ENCODE measurements at regions not wholly inside any gene's neighbourhood (a gene's known extent, or its start where the extent isn't known, plus 50 kb on each side); places are given as distances from the start of the nearest gene placed in this dataset.

DNA sequence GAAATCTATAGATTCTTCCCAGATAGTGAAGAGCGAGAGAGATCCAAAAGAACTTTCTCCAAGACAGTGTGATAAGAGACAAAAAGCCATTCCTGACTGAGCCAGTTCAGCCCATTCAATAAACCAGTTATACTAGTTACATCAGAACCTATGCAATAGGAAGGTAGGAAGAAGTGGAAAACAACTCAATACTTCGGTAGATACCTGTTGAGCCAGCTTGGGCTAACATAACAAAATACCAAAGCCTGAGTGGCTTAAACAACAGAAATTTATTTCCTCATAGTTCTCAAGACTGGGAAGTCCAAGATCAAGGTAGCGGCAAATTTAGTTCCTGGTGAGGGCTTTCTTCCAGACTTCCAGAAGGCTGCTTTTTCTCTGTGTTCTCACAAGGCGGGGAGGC lies 214.5 kb upstream of the GRAMD2B start:
- Mint-ChIP-seq H3K36me3 (ENCODE audit: low read depth) (no peaks in the 10 kb centered on the region), H3K27me3 (no peaks in the 10 kb centered on the region), H3K27ac (no peak overlapping the region), H3K4me1 (ENCODE audit: low read depth) (no peaks in the 10 kb centered on the region), H3K9me3 (peaks cover 13% of the 10 kb centered on the region), H3K4me3 (no peak overlapping the region)
- ChIA-PET POLR2A (no interaction called here), CTCF (no interaction called here)
- no peaks in the 10 kb centered on the region for H3K27me3 ChIP-seq (ENCODE audit: control insufficient read depth in 1 of 2, insufficient read depth in 2 of 2, low read length in 2 of 2)
- H3K4me3 ChIP-seq (ENCODE audit: low read length), result no peak overlapping the region
- TF ChIP-seq CTCF (IDR thresholded peaks at IDR 0.05), result no peak
- no peak for ATAC-seq (ENCODE audit: poor library complexity)
- no peak overlapping the region for H3K27ac ChIP-seq (ENCODE audit: low read depth in 1 of 2, low read length in 2 of 2)
- H3K36me3 ChIP-seq (ENCODE audit: insufficient read depth, low read length), result no peaks in the 10 kb centered on the region
- H3K4me1 ChIP-seq (ENCODE audit: insufficient read depth, low read length), result no peaks in the 10 kb centered on the region
- no peak for DNase-seq
- H3K9me3 ChIP-seq (ENCODE audit: control insufficient read depth in 1 of 2, insufficient read depth in 1 of 2, low read length in 2 of 2), result peaks cover 0 to 3% of the 10 kb centered on the region in 2 experiments
- intact Hi-C loops (cut with DNase I, micrococcal nuclease), result no loop called here

DNA sequence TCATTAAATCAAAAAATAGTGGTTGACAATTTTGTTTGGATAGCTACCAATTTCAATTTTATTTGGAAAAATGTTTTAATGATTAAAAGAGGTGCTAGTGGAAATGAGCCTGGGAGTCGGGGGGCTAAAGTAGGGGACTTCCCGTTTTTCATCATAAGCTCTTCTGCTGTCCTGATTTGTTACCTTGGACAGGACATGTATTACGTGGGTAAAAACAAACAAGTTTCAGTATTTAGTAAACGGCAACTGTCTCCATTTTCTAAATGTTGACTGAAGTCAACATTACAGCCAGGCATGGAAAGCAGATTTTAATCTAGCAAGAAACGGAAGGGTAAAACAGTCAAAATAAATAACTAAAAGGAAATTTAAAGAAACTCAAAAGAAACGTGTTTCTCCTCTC lies 212.3 kb upstream of the GRAMD2B start:
- Histone ChIP-seq H3K4me1 (ENCODE audit: insufficient read depth, low read length) (no peaks in the 10 kb centered on the region), H3K9me3 (ENCODE audit: control insufficient read depth in 1 of 2, insufficient read depth in 1 of 2, low read length in 2 of 2) (peaks cover 0 to 3% of the 10 kb centered on the region in 2 experiments), H3K36me3 (ENCODE audit: insufficient read depth, low read length) (no peaks in the 10 kb centered on the region), H3K27me3 (ENCODE audit: control insufficient read depth in 1 of 2, insufficient read depth in 2 of 2, low read length in 2 of 2) (no peaks in the 10 kb centered on the region), H3K4me3 (ENCODE audit: low read length) (no peak overlapping the region), H3K27ac (ENCODE audit: low read depth in 1 of 2, low read length in 2 of 2) (no peak overlapping the region)
- ATAC-seq (ENCODE audit: poor library complexity), result no peak
- DNase-seq, result no peak
- Mint-ChIP-seq H3K4me1 (ENCODE audit: low read depth) (no peaks in the 10 kb centered on the region), H3K9me3 (peaks cover 6% of the 10 kb centered on the region), H3K36me3 (ENCODE audit: low read depth) (no peaks in the 10 kb centered on the region), H3K27ac (no peak overlapping the region), H3K4me3 (no peak overlapping the region), H3K27me3 (no peaks in the 10 kb centered on the region)
- CTCF ChIA-PET, result interaction anchor here (1.3 kb wide), 1 partner anchor 11 kb away, joined by 3 read pairs; no protein-coding TSS in a partner anchor
- intact Hi-C loops (cut with DNase I, micrococcal nuclease), result no loop called here
- no peak for TF ChIP-seq CTCF (IDR thresholded peaks at IDR 0.05)
- POLR2A ChIA-PET, result no interaction called here

DNA sequence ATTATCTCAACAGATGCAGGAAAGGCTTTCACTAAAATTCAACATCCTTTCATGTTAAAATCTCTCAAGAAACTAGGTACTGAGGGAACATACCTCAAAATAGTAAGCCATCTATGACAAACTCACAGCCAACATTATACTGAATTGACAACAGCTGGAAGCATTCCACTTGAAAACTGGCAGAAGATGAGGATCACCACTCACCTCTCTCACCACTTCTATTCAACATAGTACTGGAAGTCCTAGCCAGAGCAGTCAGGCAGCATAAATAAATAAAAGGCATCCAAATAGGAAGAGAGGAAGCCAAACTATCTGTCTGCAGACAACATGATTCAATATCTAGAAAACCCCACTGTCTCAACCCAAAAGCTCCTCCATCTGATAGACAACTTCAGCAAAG lies 203.6 kb upstream of the GRAMD2B start:
- no peak overlapping the region for H3K4me3 Mint-ChIP-seq
- ATAC-seq (ENCODE audit: poor library complexity), result no peak
- peaks cover 18% of the 10 kb centered on the region for H3K9me3 Mint-ChIP-seq
- ChIA-PET CTCF (no interaction called here), POLR2A (no interaction called here)
- peaks cover 0 to 7% of the 10 kb centered on the region in 2 experiments for H3K9me3 ChIP-seq (ENCODE audit: control insufficient read depth in 1 of 2, insufficient read depth in 1 of 2, low read length in 2 of 2)
- intact Hi-C loops (cut with DNase I, micrococcal nuclease), result no loop called here
- H3K27ac Mint-ChIP-seq, result no peak overlapping the region
- H3K27me3 Mint-ChIP-seq, result no peaks in the 10 kb centered on the region
- no peaks in the 10 kb centered on the region for H3K36me3 Mint-ChIP-seq (ENCODE audit: low read depth)
- no peak overlapping the region for H3K4me3 ChIP-seq (ENCODE audit: low read length)
- no peak for TF ChIP-seq CTCF (IDR thresholded peaks at IDR 0.05)
- no peaks in the 10 kb centered on the region for H3K27me3 ChIP-seq (ENCODE audit: control insufficient read depth in 1 of 2, insufficient read depth in 2 of 2, low read length in 2 of 2)
- no peaks in the 10 kb centered on the region for H3K36me3 ChIP-seq (ENCODE audit: insufficient read depth, low read length)
- H3K4me1 ChIP-seq (ENCODE audit: insufficient read depth, low read length), result no peaks in the 10 kb centered on the region
- H3K4me1 Mint-ChIP-seq (ENCODE audit: low read depth), result no peaks in the 10 kb centered on the region
- DNase-seq, result no peak
- H3K27ac ChIP-seq (ENCODE audit: low read depth in 1 of 2, low read length in 2 of 2), result no peak overlapping the region

Data from CD4-positive, alpha-beta T cell (primary cell).